Hepatocyte (in vitro differentiated cells): ENCODE measurements at regions not wholly inside any gene's neighbourhood (a gene's known extent, or its start where the extent isn't known, plus 50 kb on each side); places are given as distances from the start of the nearest gene placed in this dataset.

ENCODE experiments used
- DNase-seq: peaks from one replicate; pipeline ENCODE4 v3.0.0-alpha.2; 2016; ENCODE audit warnings: low spot score
- H2AFZ ChIP-seq: fragments of 200-600 bp; sonication (generic); 2 replicates; pipeline ENCODE4 v1.6.0; 2016; ENCODE audit warnings: antibody characterized with exemption, mild to moderate bottlenecking
- H3K27ac ChIP-seq: fragments of 200-600 bp; sonication (generic); 2 replicates; pipeline ENCODE4 v1.5.1; 2016; ENCODE audit warnings: mild to moderate bottlenecking
- H3K27me3 ChIP-seq: fragments of 200-600 bp; sonication (generic); 2 replicates; pipeline ENCODE4 v1.6.1; 2016
- H3K36me3 ChIP-seq: fragments of 200-600 bp; sonication (generic); replicated peaks from 2 replicates; pipeline ENCODE4 v1.5.1; 2016; ENCODE audit warnings: low read depth; ENCODE audit not compliant: insufficient read depth
- H3K4me1 ChIP-seq: fragments of 200-600 bp; sonication (generic); 2 replicates; pipeline ENCODE4 v1.5.1; 2016; ENCODE audit warnings: mild to moderate bottlenecking, moderate library complexity; ENCODE audit not compliant: insufficient read depth
- H3K4me2 ChIP-seq: fragments of 200-600 bp; sonication (generic); 2 replicates; pipeline ENCODE4 v1.6.0; 2016
- H3K4me3 ChIP-seq: fragments of 200-600 bp; sonication (generic); 2 replicates; pipeline ENCODE4 v1.5.1; 2016; ENCODE audit warnings: mild to moderate bottlenecking
- H3K79me2 ChIP-seq: fragments of 200-600 bp; sonication (generic); 2 replicates; pipeline ENCODE4 v1.6.0; 2017; ENCODE audit warnings: mild to moderate bottlenecking
- H3K9me2 ChIP-seq: fragments of 200-600 bp; sonication (generic); replicated peaks from 2 replicates; pipeline ENCODE4 v1.6.0; 2017; ENCODE audit warnings: mild to moderate bottlenecking; ENCODE audit not compliant: insufficient read depth
- H3K9me3 ChIP-seq: fragments of 200-600 bp; sonication (generic); 2 replicates; pipeline ENCODE4 v1.5.1; 2016; ENCODE audit warnings: low read depth, mild to moderate bottlenecking
- H4K20me1 ChIP-seq: fragments of 200-600 bp; sonication (generic); 2 replicates; pipeline ENCODE4 v1.6.0; 2016; ENCODE audit warnings: mild to moderate bottlenecking; ENCODE audit not compliant: insufficient read depth, poor library complexity, severe bottlenecking
- CTCF ChIP-seq: fragments of 200-600 bp; sonication (generic); IDR thresholded peaks from 2 replicates; pipeline ENCODE4 v1.5.1; 2016; ENCODE audit warnings: antibody characterized with exemption, mild to moderate bottlenecking; ENCODE audit not compliant: poor library complexity
- EZH2 ChIP-seq: fragments of 200-600 bp; sonication (generic); IDR thresholded peaks from 2 replicates; pipeline ENCODE4 v1.6.1; 2016; ENCODE audit warnings: antibody characterized with exemption, mild to moderate bottlenecking, borderline replicate concordance
- EZH2phosphoT487 ChIP-seq: fragments of 200-600 bp; sonication (generic); IDR thresholded peaks from one replicate; pipeline ENCODE4 v1.6.1; 2018; ENCODE audit warnings: antibody characterized with exemption, mild to moderate bottlenecking, low read depth, moderate library complexity; ENCODE audit not compliant: unreplicated experiment, severe bottlenecking
- WGBS: methylation state at CpG from one replicate; pipeline ENCODE4 v1.1.6; 2016; ENCODE audit warnings: low lambda C conversion rate; ENCODE audit errors: missing lambda C conversion rate; 5-methylcytosine and 5-hydroxymethylcytosine counted together

DNA sequence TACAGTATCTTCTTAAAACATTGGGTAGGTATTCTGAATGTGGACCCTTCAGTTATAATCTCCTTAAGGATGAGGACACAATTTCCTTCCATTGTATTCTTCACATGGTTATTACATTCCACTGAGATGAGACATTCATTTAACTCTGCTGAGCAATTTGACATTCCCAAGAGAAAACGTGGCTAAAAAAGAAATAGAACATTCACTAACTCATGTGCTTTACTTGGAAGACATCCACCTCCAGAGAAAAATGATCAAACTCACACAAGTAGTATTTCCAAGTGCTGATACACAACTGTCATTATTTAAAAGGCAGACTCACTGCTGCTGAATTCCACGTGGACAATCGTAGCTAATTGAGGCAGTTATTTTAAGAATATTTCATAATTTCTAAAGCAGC lies 227.9 kb upstream of the ANKRD50 start:
- H2AFZ ChIP-seq: no peak overlapping the region
- no peaks in the 10 kb centered on the region for H3K27me3 ChIP-seq
- no peak for DNase-seq
- 73% methylated on average over 3 of the region's 3 CpGs for WGBS
- no peaks in the 10 kb centered on the region for H4K20me1 ChIP-seq
- H3K79me2 ChIP-seq: no peaks in the 10 kb centered on the region
- H3K27ac ChIP-seq: no peak overlapping the region
- H3K4me1 ChIP-seq: no peaks in the 10 kb centered on the region
- H3K9me2 ChIP-seq: no peaks in the 10 kb centered on the region
- H3K4me2 ChIP-seq: no peak overlapping the region
- no peaks in the 10 kb centered on the region for H3K36me3 ChIP-seq
- H3K9me3 ChIP-seq: no peaks in the 10 kb centered on the region
- TF ChIP-seq EZH2phosphoT487 (no peak), CTCF (no peak), EZH2 (no peak)
- H3K4me3 ChIP-seq: no peak overlapping the region

DNA sequence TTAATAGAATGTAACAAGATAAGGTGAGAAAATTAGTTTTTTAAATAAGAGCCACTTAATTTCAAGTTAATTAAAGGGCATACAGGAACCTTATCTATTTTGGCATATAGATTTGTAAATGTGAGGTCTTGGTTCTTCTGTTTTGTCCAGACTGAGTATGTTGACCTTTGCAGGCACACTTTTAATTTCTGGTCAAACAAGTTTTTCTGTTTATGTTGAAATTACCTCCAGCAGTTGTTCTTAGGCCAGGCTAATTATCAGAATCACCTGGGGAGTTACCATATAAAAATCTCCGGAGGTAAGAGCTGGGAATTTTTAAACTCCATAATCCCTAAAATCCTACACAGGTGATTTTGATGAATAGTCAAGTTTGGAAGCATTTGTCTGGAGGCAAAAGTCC lies 227.4 kb upstream of the ANKRD50 start:
- 27% methylated on average over 1 of the region's 1 CpG for WGBS

DNA sequence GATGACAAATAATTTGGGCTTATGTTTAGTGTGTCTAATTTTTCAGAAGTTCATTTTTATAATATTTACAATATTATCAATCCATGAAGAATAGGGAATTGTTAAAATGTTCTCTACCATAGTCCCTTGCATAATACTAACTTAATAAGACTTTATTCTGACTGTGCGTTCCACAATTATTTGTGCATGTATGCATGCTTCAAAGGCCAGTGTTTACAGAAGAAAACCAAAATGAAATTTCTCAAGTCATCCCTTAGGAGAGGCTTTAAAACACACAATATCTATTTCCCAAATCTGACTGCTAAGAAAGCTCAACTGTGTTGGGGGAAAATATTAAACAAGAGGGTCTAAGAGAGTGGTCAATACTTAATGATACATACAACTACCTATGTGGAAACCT lies 226.3 kb upstream of the ANKRD50 start:
- no peak overlapping the region for H3K27ac ChIP-seq
- no peaks in the 10 kb centered on the region for H4K20me1 ChIP-seq
- no peaks in the 10 kb centered on the region for H3K27me3 ChIP-seq
- H3K9me2 ChIP-seq: no peaks in the 10 kb centered on the region
- H3K36me3 ChIP-seq: no peaks in the 10 kb centered on the region
- no peaks in the 10 kb centered on the region for H3K9me3 ChIP-seq
- H3K4me3 ChIP-seq: no peak overlapping the region
- no peak for DNase-seq
- 90% methylated on average over 1 of the region's 1 CpG for WGBS
- no peak overlapping the region for H2AFZ ChIP-seq
- no peaks in the 10 kb centered on the region for H3K4me1 ChIP-seq
- TF ChIP-seq EZH2: no peak
- TF ChIP-seq EZH2phosphoT487: no peak
- no peak for TF ChIP-seq CTCF
- no peaks in the 10 kb centered on the region for H3K79me2 ChIP-seq
- no peak overlapping the region for H3K4me2 ChIP-seq

More for the DNA sequence above, 227.4 kb upstream of the ANKRD50 start:
- no peaks in the 10 kb centered on the region for H3K27me3 ChIP-seq
- DNase-seq: no peak
- no peaks in the 10 kb centered on the region for H3K4me1 ChIP-seq
- no peak overlapping the region for H3K27ac ChIP-seq
- no peak overlapping the region for H2AFZ ChIP-seq
- H3K79me2 ChIP-seq: no peaks in the 10 kb centered on the region
- no peaks in the 10 kb centered on the region for H3K9me2 ChIP-seq
- no peak overlapping the region for H3K4me2 ChIP-seq
- TF ChIP-seq EZH2phosphoT487: no peak
- no peak for TF ChIP-seq CTCF
- no peak for TF ChIP-seq EZH2
- H3K4me3 ChIP-seq: no peak overlapping the region
- no peaks in the 10 kb centered on the region for H4K20me1 ChIP-seq
- H3K9me3 ChIP-seq: no peaks in the 10 kb centered on the region
- no peaks in the 10 kb centered on the region for H3K36me3 ChIP-seq

DNA sequence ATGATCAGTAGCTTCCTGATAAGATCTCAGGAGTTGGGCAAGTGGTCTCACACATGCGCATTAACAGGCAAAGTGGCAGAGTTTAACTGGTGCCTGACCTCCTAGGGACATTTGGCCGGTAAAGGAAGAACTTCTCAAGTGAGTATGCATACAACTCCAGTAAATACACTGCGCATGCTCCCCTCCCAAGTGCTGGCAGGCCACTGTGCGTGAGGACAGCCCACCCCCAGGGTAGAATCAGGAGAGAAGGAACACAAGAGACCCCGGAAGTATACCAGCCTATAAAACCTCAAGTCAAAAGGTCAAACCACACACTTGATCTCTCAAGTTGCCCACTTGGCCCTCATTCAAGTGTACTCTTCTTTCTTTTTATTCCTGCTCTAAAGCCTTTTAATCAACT lies 225.5 kb upstream of the ANKRD50 start:
- WGBS: 72% methylated on average over 5 of the region's 5 CpGs
- Histone ChIP-seq H2AFZ (no peak overlapping the region), H3K4me2 (no peak overlapping the region), H3K79me2 (no peaks in the 10 kb centered on the region), H3K36me3 (no peaks in the 10 kb centered on the region), H3K4me3 (no peak overlapping the region), H4K20me1 (no peaks in the 10 kb centered on the region), H3K27ac (no peak overlapping the region), H3K9me3 (no peaks in the 10 kb centered on the region), H3K9me2 (no peaks in the 10 kb centered on the region), H3K27me3 (no peaks in the 10 kb centered on the region), H3K4me1 (no peaks in the 10 kb centered on the region)
- TF ChIP-seq EZH2 (no peak), EZH2phosphoT487 (no peak), CTCF (no peak)
- no peak for DNase-seq
